GM19238 (cell line): ENCODE measurements at regions not wholly inside any gene's neighbourhood (a gene's known extent, or its start where the extent isn't known, plus 50 kb on each side); places are given as distances from the start of the nearest gene placed in this dataset.
"Not testable (repeated sequence)": the region's sequence is repeated elsewhere in the genome, so short reads cannot be mapped to it uniquely, and the experiment has no call there.

ENCODE experiments used
- DNase-seq: peaks from one replicate; pipeline ENCODE4 v3.0.0; 2011; ENCODE audit warnings: low spot score; ENCODE audit not compliant: insufficient read length

- DNase-seq: no peak
Measured at GRCh38 chr7:142698429-142698828, 50.8 kb upstream of the PRSS1 start.

GRCh38 chr7:142697270-142697669 is 52.0 kb upstream of the PRSS1 start:
- DNase-seq: no peak

GRCh38 chr7:142696456-142697179 is 52.7 kb upstream of the PRSS1 start:
- DNase-seq: no peak

GRCh38 chr7:142693911-142694310 is 55.4 kb upstream of the PRSS1 start:
- no peak for DNase-seq

- no peak for DNase-seq
Measured at GRCh38 chr7:142690554-142691182, 58.6 kb upstream of the PRSS1 start.

- no peak for DNase-seq
Measured at GRCh38 chr7:142689439-142690120, 59.7 kb upstream of the PRSS1 start.

- no peak for DNase-seq
Measured at GRCh38 chr7:142685877-142686508, 63.3 kb upstream of the PRSS1 start.

- DNase-seq: no peak
Measured at GRCh38 chr7:142681314-142682092, 67.8 kb upstream of the PRSS1 start.

- no peak for DNase-seq
Measured at GRCh38 chr7:142671506-142671905, 77.8 kb upstream of the PRSS1 start.

- no peak for DNase-seq
Measured at GRCh38 chr7:142670511-142670910, 78.8 kb upstream of the PRSS1 start.

- no peak for DNase-seq
Measured at GRCh38 chr7:142669074-142669654, 80.1 kb upstream of the PRSS1 start.

GRCh38 chr7:142668495-142668894 is 80.8 kb upstream of the PRSS1 start:
- no peak for DNase-seq

- no peak for DNase-seq
Measured at GRCh38 chr7:142657376-142657775, 91.9 kb upstream of the PRSS1 start.

- DNase-seq: no peak
Measured at GRCh38 chr7:142654398-142654797, 94.9 kb upstream of the PRSS1 start.

- no peak for DNase-seq
Measured at GRCh38 chr7:142647749-142648148, 101.5 kb upstream of the PRSS1 start.

- DNase-seq: no peak
Measured at GRCh38 chr7:142646386-142647140, 102.7 kb upstream of the PRSS1 start.

GRCh38 chr7:142645777-142646176 is 103.5 kb upstream of the PRSS1 start:
- no peak for DNase-seq

GRCh38 chr7:142642316-142642715 is 107.0 kb upstream of the PRSS1 start:
- DNase-seq: no peak

GRCh38 chr7:142641252-142641651 is 108.0 kb upstream of the PRSS1 start:
- DNase-seq: not testable (repeated sequence)

GRCh38 chr7:142638581-142638980 is 110.7 kb upstream of the PRSS1 start:
- DNase-seq: no peak
